ENCODE measurements at regions not wholly inside any gene's neighbourhood (a gene's known extent, or its start where the extent isn't known, plus 50 kb on each side); places are given as distances from the start of the nearest gene placed in this dataset.

- H3K4me1 ChIP-seq (ENCODE audit: insufficient read depth, low read length, poor library complexity, severe bottlenecking), result no peaks in the 10 kb centered on the region
- H3K4me3 ChIP-seq (ENCODE audit: low read length, poor library complexity, severe bottlenecking), result no peak overlapping the region
- no peak for TF ChIP-seq EZH2phosphoT487 (IDR thresholded peaks at IDR 0.05; ENCODE audit: borderline replicate concordance)
- TF ChIP-seq CTCF (conservative IDR thresholded peaks at IDR 0.05; ENCODE audit: low read length), result no peak
- H3K4me2 ChIP-seq (ENCODE audit: low read depth, low read length, poor library complexity, severe bottlenecking), result no peak overlapping the region
- H2AFZ ChIP-seq (ENCODE audit: low read length), result no peak overlapping the region
- H3K79me2 ChIP-seq (ENCODE audit: insufficient read depth, low read length), result no peaks in the 10 kb centered on the region
- no peaks in the 10 kb centered on the region for H3F3A ChIP-seq (ENCODE audit: low read depth)
- H3K9ac ChIP-seq (ENCODE audit: low read depth, low read length, poor library complexity, severe bottlenecking), result no peak overlapping the region
- no peaks in the 10 kb centered on the region for H3K27me3 ChIP-seq (ENCODE audit: insufficient read depth, low read length, poor library complexity, severe bottlenecking)
- no peaks in the 10 kb centered on the region for H3K9me2 ChIP-seq (replicated peaks; ENCODE audit: low read depth, low read length)
- H4K20me1 ChIP-seq (ENCODE audit: insufficient read depth, low read length, poor library complexity, severe bottlenecking), result no peaks in the 10 kb centered on the region
- H3K9me3 ChIP-seq (ENCODE audit: insufficient read depth, low read depth, low read length), result no peaks in the 10 kb centered on the region
- no peaks in the 10 kb centered on the region for H3K36me3 ChIP-seq (ENCODE audit: insufficient read depth, low read length)
Measured at GRCh38 chr4:119873794-119874325, 192.8 kb downstream of the MAD2L1 start.

DNA sequence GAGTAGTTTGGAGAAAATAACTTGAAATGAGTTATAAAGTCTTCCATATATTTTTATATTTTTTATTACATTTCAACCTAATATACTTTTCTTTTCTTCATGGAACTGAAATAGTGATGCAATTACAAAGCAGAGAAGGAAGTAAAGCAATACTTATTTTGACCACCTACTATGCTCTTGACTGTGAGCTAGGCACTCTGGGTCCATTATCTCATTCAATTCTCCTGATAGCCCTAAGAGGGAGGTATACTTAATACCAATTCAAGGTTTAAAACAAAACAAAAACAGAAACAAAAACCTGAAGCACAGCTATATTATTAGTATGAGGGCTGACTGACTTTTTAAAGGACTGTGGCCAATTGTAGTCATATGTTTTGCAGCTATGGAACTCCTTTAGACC, 193.5 kb downstream of the MAD2L1 start:
- Histone ChIP-seq H3K9me2 (replicated peaks; ENCODE audit: low read depth, low read length) (no peaks in the 10 kb centered on the region), H3F3A (ENCODE audit: low read depth) (no peaks in the 10 kb centered on the region), H4K20me1 (ENCODE audit: insufficient read depth, low read length, poor library complexity, severe bottlenecking) (no peaks in the 10 kb centered on the region), H3K27me3 (ENCODE audit: insufficient read depth, low read length, poor library complexity, severe bottlenecking) (no peaks in the 10 kb centered on the region), H2AFZ (ENCODE audit: low read length) (no peak overlapping the region), H3K4me1 (ENCODE audit: insufficient read depth, low read length, poor library complexity, severe bottlenecking) (no peaks in the 10 kb centered on the region), H3K9me3 (ENCODE audit: insufficient read depth, low read depth, low read length) (no peaks in the 10 kb centered on the region), H3K4me3 (ENCODE audit: low read length, poor library complexity, severe bottlenecking) (no peak overlapping the region), H3K4me2 (ENCODE audit: low read depth, low read length, poor library complexity, severe bottlenecking) (no peak overlapping the region), H3K36me3 (ENCODE audit: insufficient read depth, low read length) (no peaks in the 10 kb centered on the region), H3K9ac (ENCODE audit: low read depth, low read length, poor library complexity, severe bottlenecking) (no peak overlapping the region), H3K79me2 (ENCODE audit: insufficient read depth, low read length) (no peaks in the 10 kb centered on the region)
- no peak for TF ChIP-seq CTCF (conservative IDR thresholded peaks at IDR 0.05; ENCODE audit: low read length)
- no peak for TF ChIP-seq EZH2phosphoT487 (IDR thresholded peaks at IDR 0.05; ENCODE audit: borderline replicate concordance)

DNA sequence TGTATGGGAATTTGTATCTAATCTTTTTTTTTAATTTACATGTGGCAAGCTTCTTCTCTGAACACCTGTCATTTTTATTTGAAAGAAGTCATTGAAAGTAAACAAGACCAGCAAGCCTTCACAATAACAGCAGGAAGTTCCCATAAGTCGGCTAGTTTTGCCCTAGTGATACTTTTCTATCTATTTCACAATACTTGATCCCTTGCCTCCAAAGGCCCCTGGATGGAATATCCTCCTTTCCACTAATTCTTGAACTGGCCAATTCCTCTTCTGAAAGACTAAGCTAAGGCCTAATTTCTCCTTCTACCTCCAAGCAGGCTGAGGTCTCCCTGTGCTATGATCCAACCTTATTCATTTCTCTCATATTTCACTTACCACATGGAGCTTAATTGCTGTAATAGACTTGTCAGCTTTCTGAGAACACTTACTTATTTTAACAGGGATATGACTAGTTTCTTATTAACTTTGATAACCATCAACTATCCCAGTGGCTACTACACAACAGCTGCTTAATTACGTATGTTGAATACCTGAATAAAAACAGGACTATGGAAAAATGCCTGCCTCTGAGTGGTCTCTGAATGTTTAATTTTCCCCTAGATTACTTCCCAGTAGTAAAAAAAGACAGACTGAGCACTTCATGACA, 194.2 kb downstream of the MAD2L1 start:
- no peaks in the 10 kb centered on the region for H3K9me2 ChIP-seq (replicated peaks; ENCODE audit: low read depth, low read length)
- no peaks in the 10 kb centered on the region for H3K4me1 ChIP-seq (ENCODE audit: insufficient read depth, low read length, poor library complexity, severe bottlenecking)
- no peaks in the 10 kb centered on the region for H3F3A ChIP-seq (ENCODE audit: low read depth)
- no peaks in the 10 kb centered on the region for H3K79me2 ChIP-seq (ENCODE audit: insufficient read depth, low read length)
- no peaks in the 10 kb centered on the region for H3K9me3 ChIP-seq (ENCODE audit: insufficient read depth, low read depth, low read length)
- H3K4me2 ChIP-seq (ENCODE audit: low read depth, low read length, poor library complexity, severe bottlenecking), result no peak overlapping the region
- no peak overlapping the region for H3K4me3 ChIP-seq (ENCODE audit: low read length, poor library complexity, severe bottlenecking)
- H3K9ac ChIP-seq (ENCODE audit: low read depth, low read length, poor library complexity, severe bottlenecking), result no peak overlapping the region
- TF ChIP-seq CTCF (conservative IDR thresholded peaks at IDR 0.05; ENCODE audit: low read length) (no peak), EZH2phosphoT487 (IDR thresholded peaks at IDR 0.05; ENCODE audit: borderline replicate concordance) (no peak)
- no peak overlapping the region for H2AFZ ChIP-seq (ENCODE audit: low read length)
- H3K36me3 ChIP-seq (ENCODE audit: insufficient read depth, low read length), result no peaks in the 10 kb centered on the region
- H3K27me3 ChIP-seq (ENCODE audit: insufficient read depth, low read length, poor library complexity, severe bottlenecking), result no peaks in the 10 kb centered on the region
- H4K20me1 ChIP-seq (ENCODE audit: insufficient read depth, low read length, poor library complexity, severe bottlenecking), result no peaks in the 10 kb centered on the region
